ENCODE measurements at regions not wholly inside any gene's neighbourhood (a gene's known extent, or its start where the extent isn't known, plus 50 kb on each side); places are given as distances from the start of the nearest gene placed in this dataset.

DNA sequence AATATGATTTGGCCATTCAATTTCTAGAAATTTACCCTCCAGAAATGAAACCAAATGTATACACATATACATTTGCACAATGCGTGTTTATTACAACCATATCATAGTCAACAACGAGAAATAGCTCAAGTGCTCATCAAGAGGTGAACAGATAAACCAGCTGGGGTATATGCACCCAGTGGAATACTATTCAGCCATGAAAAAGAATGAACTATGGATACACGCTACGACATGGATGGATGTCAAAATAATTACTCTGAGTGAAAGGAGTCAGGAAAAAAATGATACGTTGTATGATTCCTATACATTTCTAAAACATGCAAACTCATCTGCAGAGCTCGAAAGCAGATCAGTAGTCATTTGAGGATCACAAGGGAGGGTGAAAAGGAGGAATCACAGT is 441.5 kb upstream of the ADAMTS16 start:
- no peaks in the 10 kb centered on the region for H3K9me3 ChIP-seq (ENCODE audit: control insufficient read depth, insufficient read depth, low read length)
- H3K27me3 ChIP-seq (ENCODE audit: control insufficient read depth, insufficient read depth, low read length) = no peaks in the 10 kb centered on the region
- no CpG with 5 or more reads among the region's 6 CpGs for WGBS (ENCODE audit: insufficient coverage, insufficient read length)
- no peaks in the 10 kb centered on the region for H3K4me1 ChIP-seq (ENCODE audit: control insufficient read depth, insufficient read depth, low read length)
- DNase-seq (ENCODE audit: low read depth, low spot score) = no peak
- no peak overlapping the region for H3K27ac ChIP-seq (ENCODE audit: low read length)
- no peaks in the 10 kb centered on the region for H3K36me3 ChIP-seq (ENCODE audit: control insufficient read depth, insufficient read depth, low read length)
- no peak overlapping the region for H3K4me3 ChIP-seq (ENCODE audit: low read length)

GRCh38 chr5:4699592-4699991 is 440.5 kb upstream of the ADAMTS16 start:
- H3K4me1 ChIP-seq (ENCODE audit: control insufficient read depth, insufficient read depth, low read length) = no peaks in the 10 kb centered on the region
- no peaks in the 10 kb centered on the region for H3K36me3 ChIP-seq (ENCODE audit: control insufficient read depth, insufficient read depth, low read length)
- no peak for DNase-seq (ENCODE audit: low read depth, low spot score)
- no peak overlapping the region for H3K27ac ChIP-seq (ENCODE audit: low read length)
- WGBS (ENCODE audit: insufficient coverage, insufficient read length) = no CpG with 5 or more reads among the region's 6 CpGs
- no peaks in the 10 kb centered on the region for H3K9me3 ChIP-seq (ENCODE audit: control insufficient read depth, insufficient read depth, low read length)
- no peak overlapping the region for H3K4me3 ChIP-seq (ENCODE audit: low read length)
- no peaks in the 10 kb centered on the region for H3K27me3 ChIP-seq (ENCODE audit: control insufficient read depth, insufficient read depth, low read length)

- Histone ChIP-seq H3K4me3 (ENCODE audit: low read length) (no peak overlapping the region), H3K4me1 (ENCODE audit: control insufficient read depth, insufficient read depth, low read length) (no peaks in the 10 kb centered on the region), H3K27me3 (ENCODE audit: control insufficient read depth, insufficient read depth, low read length) (no peaks in the 10 kb centered on the region), H3K9me3 (ENCODE audit: control insufficient read depth, insufficient read depth, low read length) (no peaks in the 10 kb centered on the region), H3K36me3 (ENCODE audit: control insufficient read depth, insufficient read depth, low read length) (no peaks in the 10 kb centered on the region), H3K27ac (ENCODE audit: low read length) (no peak overlapping the region)
- DNase-seq (ENCODE audit: low read depth, low spot score) = peak; percentile 45
- no CpG with 5 or more reads among the region's 7 CpGs for WGBS (ENCODE audit: insufficient coverage, insufficient read length)
Measured at GRCh38 chr5:4700069-4700468, 440.1 kb upstream of the ADAMTS16 start.

DNA sequence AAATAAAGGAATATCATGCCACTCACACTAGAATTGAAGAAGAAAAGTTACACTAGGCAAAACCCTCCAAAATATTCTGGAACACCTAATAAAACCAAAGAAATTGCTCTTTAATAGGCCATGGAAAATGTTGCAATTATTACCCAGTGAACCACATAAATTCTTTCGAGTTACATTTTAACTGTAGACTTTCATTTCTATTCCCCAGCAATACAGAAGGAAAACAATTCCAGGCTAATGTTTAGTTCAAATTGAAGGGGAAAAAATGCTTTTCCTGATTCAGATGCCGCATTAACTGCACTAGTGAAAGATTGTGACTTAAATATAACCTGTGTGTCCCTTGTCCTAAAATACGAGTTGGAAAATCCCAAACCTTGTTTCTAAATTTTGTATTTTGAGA is 439.3 kb upstream of the ADAMTS16 start:
- Histone ChIP-seq H3K4me3 (ENCODE audit: low read length) (no peak overlapping the region), H3K27ac (ENCODE audit: low read length) (no peak overlapping the region), H3K27me3 (ENCODE audit: control insufficient read depth, insufficient read depth, low read length) (no peaks in the 10 kb centered on the region), H3K4me1 (ENCODE audit: control insufficient read depth, insufficient read depth, low read length) (no peaks in the 10 kb centered on the region), H3K9me3 (ENCODE audit: control insufficient read depth, insufficient read depth, low read length) (no peaks in the 10 kb centered on the region), H3K36me3 (ENCODE audit: control insufficient read depth, insufficient read depth, low read length) (no peaks in the 10 kb centered on the region)
- no peak for DNase-seq (ENCODE audit: low read depth, low spot score)
- no CpG with 5 or more reads among the region's 3 CpGs for WGBS (ENCODE audit: insufficient coverage, insufficient read length)

DNA sequence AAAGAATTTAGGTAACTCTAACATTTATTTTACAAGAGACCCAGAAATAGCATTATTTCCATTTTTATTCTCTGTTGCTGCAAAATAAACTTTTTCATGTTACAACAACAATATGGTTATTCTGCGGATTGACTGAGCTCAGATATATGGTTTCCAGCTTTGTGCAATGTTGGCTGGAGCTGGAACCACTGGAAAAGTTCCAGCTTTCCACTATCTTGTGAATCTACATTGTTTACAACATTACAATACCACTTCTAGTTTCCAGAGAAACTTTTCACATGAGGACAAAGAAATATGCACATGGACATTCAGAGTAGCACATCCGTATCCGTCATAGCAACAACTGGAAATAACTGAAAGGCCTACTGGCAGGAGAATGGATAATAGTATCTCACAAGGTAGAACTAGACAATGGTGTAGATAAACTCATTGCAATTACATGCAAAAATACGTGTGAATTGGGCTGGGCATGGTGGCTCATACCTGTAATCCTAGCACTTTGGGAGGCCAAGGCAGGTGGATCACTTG is 436.1 kb upstream of the ADAMTS16 start:
- H3K27me3 ChIP-seq (ENCODE audit: control insufficient read depth, insufficient read depth, low read length) = no peaks in the 10 kb centered on the region
- no peak overlapping the region for H3K4me3 ChIP-seq (ENCODE audit: low read length)
- H3K4me1 ChIP-seq (ENCODE audit: control insufficient read depth, insufficient read depth, low read length) = no peaks in the 10 kb centered on the region
- DNase-seq (ENCODE audit: low read depth, low spot score) = no peak
- no peaks in the 10 kb centered on the region for H3K36me3 ChIP-seq (ENCODE audit: control insufficient read depth, insufficient read depth, low read length)
- H3K9me3 ChIP-seq (ENCODE audit: control insufficient read depth, insufficient read depth, low read length) = no peaks in the 10 kb centered on the region
- no CpG with 5 or more reads among the region's 4 CpGs for WGBS (ENCODE audit: insufficient coverage, insufficient read length)
- no peak overlapping the region for H3K27ac ChIP-seq (ENCODE audit: low read length)

DNA sequence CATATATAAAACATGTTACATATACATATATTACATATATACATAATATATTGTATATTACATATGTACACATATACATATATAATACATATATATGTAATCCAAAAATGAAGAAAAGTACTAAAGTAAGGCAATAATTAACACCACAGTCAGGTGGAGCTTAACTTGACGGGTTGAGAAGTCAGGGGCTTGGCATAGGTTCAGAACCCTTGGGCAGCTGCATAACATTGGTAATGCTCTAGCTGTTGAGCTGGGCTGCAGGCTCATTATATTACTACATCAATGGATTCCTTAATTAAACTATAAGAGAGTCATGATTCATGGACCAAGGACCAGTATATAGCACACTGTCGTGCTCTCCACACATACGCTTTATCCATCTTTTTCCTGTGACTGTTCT is 435.2 kb upstream of the ADAMTS16 start:
- Histone ChIP-seq H3K4me3 (ENCODE audit: low read length) (no peak overlapping the region), H3K27ac (ENCODE audit: low read length) (no peak overlapping the region), H3K9me3 (ENCODE audit: control insufficient read depth, insufficient read depth, low read length) (no peaks in the 10 kb centered on the region), H3K27me3 (ENCODE audit: control insufficient read depth, insufficient read depth, low read length) (no peaks in the 10 kb centered on the region), H3K36me3 (ENCODE audit: control insufficient read depth, insufficient read depth, low read length) (no peaks in the 10 kb centered on the region), H3K4me1 (ENCODE audit: control insufficient read depth, insufficient read depth, low read length) (no peaks in the 10 kb centered on the region)
- DNase-seq (ENCODE audit: low read depth, low spot score) = no peak
- WGBS (ENCODE audit: insufficient coverage, insufficient read length) = no CpG with 5 or more reads among the region's 3 CpGs

- no peaks in the 10 kb centered on the region for H3K4me1 ChIP-seq (ENCODE audit: control insufficient read depth, insufficient read depth, low read length)
- H3K27me3 ChIP-seq (ENCODE audit: control insufficient read depth, insufficient read depth, low read length) = no peaks in the 10 kb centered on the region
- no peaks in the 10 kb centered on the region for H3K9me3 ChIP-seq (ENCODE audit: control insufficient read depth, insufficient read depth, low read length)
- WGBS (ENCODE audit: insufficient coverage, insufficient read length) = no CpG with 5 or more reads among the region's 4 CpGs
- no peaks in the 10 kb centered on the region for H3K36me3 ChIP-seq (ENCODE audit: control insufficient read depth, insufficient read depth, low read length)
- no peak for DNase-seq (ENCODE audit: low read depth, low spot score)
- H3K4me3 ChIP-seq (ENCODE audit: low read length) = no peak overlapping the region
- H3K27ac ChIP-seq (ENCODE audit: low read length) = no peak overlapping the region
Measured at GRCh38 chr5:4716781-4717180, 423.3 kb upstream of the ADAMTS16 start.

GRCh38 chr5:4717446-4717845 is 422.7 kb upstream of the ADAMTS16 start:
- Histone ChIP-seq H3K27me3 (ENCODE audit: control insufficient read depth, insufficient read depth, low read length) (no peaks in the 10 kb centered on the region), H3K9me3 (ENCODE audit: control insufficient read depth, insufficient read depth, low read length) (no peaks in the 10 kb centered on the region), H3K36me3 (ENCODE audit: control insufficient read depth, insufficient read depth, low read length) (no peaks in the 10 kb centered on the region), H3K27ac (ENCODE audit: low read length) (no peak overlapping the region), H3K4me1 (ENCODE audit: control insufficient read depth, insufficient read depth, low read length) (no peaks in the 10 kb centered on the region), H3K4me3 (ENCODE audit: low read length) (no peak overlapping the region)
- no peak for DNase-seq (ENCODE audit: low read depth, low spot score)
- WGBS (ENCODE audit: insufficient coverage, insufficient read length) = no CpG with 5 or more reads among the region's 1 CpG

- Histone ChIP-seq H3K4me3 (ENCODE audit: low read length) (no peak overlapping the region), H3K9me3 (ENCODE audit: control insufficient read depth, insufficient read depth, low read length) (no peaks in the 10 kb centered on the region), H3K4me1 (ENCODE audit: control insufficient read depth, insufficient read depth, low read length) (no peaks in the 10 kb centered on the region), H3K36me3 (ENCODE audit: control insufficient read depth, insufficient read depth, low read length) (no peaks in the 10 kb centered on the region), H3K27ac (ENCODE audit: low read length) (no peak overlapping the region), H3K27me3 (ENCODE audit: control insufficient read depth, insufficient read depth, low read length) (no peaks in the 10 kb centered on the region)
- no peak for DNase-seq (ENCODE audit: low read depth, low spot score)
- WGBS (ENCODE audit: insufficient coverage, insufficient read length) = no CpG with 5 or more reads among the region's 6 CpGs
Measured at GRCh38 chr5:4720831-4721230, 419.3 kb upstream of the ADAMTS16 start.

GRCh38 chr5:4722886-4723285 is 417.2 kb upstream of the ADAMTS16 start:
- H3K27me3 ChIP-seq (ENCODE audit: control insufficient read depth, insufficient read depth, low read length) = no peaks in the 10 kb centered on the region
- no CpG with 5 or more reads among the region's 2 CpGs for WGBS (ENCODE audit: insufficient coverage, insufficient read length)
- H3K4me3 ChIP-seq (ENCODE audit: low read length) = no peak overlapping the region
- no peaks in the 10 kb centered on the region for H3K9me3 ChIP-seq (ENCODE audit: control insufficient read depth, insufficient read depth, low read length)
- no peak overlapping the region for H3K27ac ChIP-seq (ENCODE audit: low read length)
- no peak for DNase-seq (ENCODE audit: low read depth, low spot score)
- no peaks in the 10 kb centered on the region for H3K4me1 ChIP-seq (ENCODE audit: control insufficient read depth, insufficient read depth, low read length)
- no peaks in the 10 kb centered on the region for H3K36me3 ChIP-seq (ENCODE audit: control insufficient read depth, insufficient read depth, low read length)

- WGBS (ENCODE audit: insufficient coverage, insufficient read length) = no CpG with 5 or more reads among the region's 4 CpGs
- Histone ChIP-seq H3K27me3 (ENCODE audit: control insufficient read depth, insufficient read depth, low read length) (no peaks in the 10 kb centered on the region), H3K9me3 (ENCODE audit: control insufficient read depth, insufficient read depth, low read length) (no peaks in the 10 kb centered on the region), H3K27ac (ENCODE audit: low read length) (no peak overlapping the region), H3K36me3 (ENCODE audit: control insufficient read depth, insufficient read depth, low read length) (no peaks in the 10 kb centered on the region), H3K4me3 (ENCODE audit: low read length) (no peak overlapping the region), H3K4me1 (ENCODE audit: control insufficient read depth, insufficient read depth, low read length) (no peaks in the 10 kb centered on the region)
- no peak for DNase-seq (ENCODE audit: low read depth, low spot score)
Measured at GRCh38 chr5:4725594-4725993, 414.5 kb upstream of the ADAMTS16 start.

All from iPS DF 6.9 (cell line).